ENCODE measurements at regions not wholly inside any gene's neighbourhood (a gene's known extent, or its start where the extent isn't known, plus 50 kb on each side); places are given as distances from the start of the nearest gene placed in this dataset.

DNA sequence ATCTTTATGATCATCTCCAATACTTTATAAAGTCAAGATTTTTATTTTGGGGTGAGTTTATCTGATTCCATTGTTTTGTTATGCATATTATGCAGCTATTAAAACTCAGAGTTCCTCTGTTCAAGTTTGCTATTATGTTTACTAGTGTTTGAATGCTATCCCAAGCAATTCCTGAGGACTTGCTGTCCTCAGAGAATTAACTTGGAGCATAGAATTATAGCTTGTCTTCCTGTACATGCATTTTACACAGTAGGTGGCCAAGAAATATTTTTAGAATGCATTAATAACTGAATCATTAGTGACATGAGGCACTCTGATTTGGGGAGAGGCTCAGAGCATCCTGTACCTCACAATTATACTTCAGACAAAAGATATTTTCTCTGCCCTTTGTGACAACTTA, 195.6 kb upstream of the MIR17HG start:
- no peaks in the 10 kb centered on the region for H3K9me3 Mint-ChIP-seq (ENCODE audit: low read depth)
- H3K36me3 Mint-ChIP-seq: no peaks in the 10 kb centered on the region
- no peaks in the 10 kb centered on the region for H3K4me1 Mint-ChIP-seq
- ATAC-seq: no peak
- H3K27me3 Mint-ChIP-seq: peaks cover 11% of the 10 kb centered on the region
- no peak overlapping the region for H3K27ac Mint-ChIP-seq
- H3K4me3 Mint-ChIP-seq: no peak overlapping the region
- no peak for DNase-seq
- CTCF ChIA-PET: no interaction called here

DNA sequence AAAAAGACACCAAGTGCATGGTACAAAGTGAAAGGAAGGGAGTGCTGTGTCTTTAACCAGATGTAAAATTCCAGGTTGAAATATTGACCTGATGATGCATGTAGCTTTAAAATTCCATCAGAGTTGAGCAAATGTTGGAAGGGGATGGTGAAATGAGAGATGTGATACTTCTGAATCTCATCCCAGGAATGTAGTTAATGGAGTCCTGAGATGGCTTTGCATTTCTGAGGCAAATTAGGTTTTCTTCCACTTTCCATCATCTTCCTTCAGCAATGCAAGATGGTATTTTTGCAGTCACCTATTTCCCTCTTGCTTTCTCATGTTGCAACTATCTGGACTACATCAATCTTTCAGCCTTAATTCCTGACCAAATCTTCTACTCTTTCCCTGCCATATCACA, 194.1 kb upstream of the MIR17HG start:
- peaks cover 16% of the 10 kb centered on the region for H3K27me3 Mint-ChIP-seq
- CTCF ChIA-PET: no interaction called here

DNA sequence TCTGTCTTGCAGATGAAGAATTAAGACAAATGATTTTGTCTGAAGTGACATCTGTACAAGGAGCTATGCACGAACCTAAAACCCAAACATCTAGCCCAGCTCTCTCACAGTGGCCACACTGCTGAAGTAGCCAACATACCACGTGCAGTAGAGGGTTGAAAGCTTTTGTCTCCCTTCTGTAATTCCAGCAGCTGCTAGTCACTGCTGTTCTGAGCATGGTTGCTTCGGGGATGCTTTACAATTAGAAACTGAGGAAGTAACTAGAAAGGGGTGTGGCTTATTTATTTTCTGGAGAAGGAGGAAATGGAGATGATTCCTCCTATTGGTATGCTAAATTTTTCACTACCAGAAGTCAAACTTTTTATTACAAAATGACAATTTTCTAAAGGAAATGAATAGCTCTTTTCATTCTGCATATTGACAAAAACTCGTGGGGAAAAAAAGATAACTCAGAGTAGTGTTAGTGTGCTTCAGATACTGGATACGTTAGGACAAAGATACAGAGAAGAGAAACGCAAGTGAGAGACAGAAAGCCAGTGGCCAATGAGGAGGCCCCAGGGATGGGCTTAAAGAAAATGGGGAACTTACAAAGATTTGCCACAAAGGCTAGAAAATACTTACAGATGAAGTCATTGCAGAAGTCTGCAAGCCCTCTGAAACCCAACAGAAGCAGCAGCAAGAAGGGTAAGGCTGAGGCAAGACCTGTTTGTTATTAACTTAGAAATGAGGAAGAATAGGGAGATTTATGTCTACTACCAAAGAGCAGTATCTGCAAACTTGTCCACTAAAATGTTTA, 192.7 kb upstream of the MIR17HG start:
- no peaks in the 10 kb centered on the region for H3K9me3 Mint-ChIP-seq (ENCODE audit: low read depth)
- DNase-seq (no peak), ATAC-seq (no peak)
- H3K27me3 Mint-ChIP-seq: peaks cover 26% of the 10 kb centered on the region
- no peaks in the 10 kb centered on the region for H3K36me3 Mint-ChIP-seq
- H3K4me3 Mint-ChIP-seq: no peak overlapping the region
- H3K27ac Mint-ChIP-seq: no peak overlapping the region
- CTCF ChIA-PET: no interaction called here
- no peaks in the 10 kb centered on the region for H3K4me1 Mint-ChIP-seq

More for the DNA sequence above, 194.1 kb upstream of the MIR17HG start:
- Mint-ChIP-seq H3K27ac (no peak overlapping the region), H3K4me1 (no peaks in the 10 kb centered on the region), H3K4me3 (no peak overlapping the region), H3K36me3 (no peaks in the 10 kb centered on the region), H3K9me3 (ENCODE audit: low read depth) (no peaks in the 10 kb centered on the region)
- no peak for ATAC-seq
- no peak for DNase-seq

DNA sequence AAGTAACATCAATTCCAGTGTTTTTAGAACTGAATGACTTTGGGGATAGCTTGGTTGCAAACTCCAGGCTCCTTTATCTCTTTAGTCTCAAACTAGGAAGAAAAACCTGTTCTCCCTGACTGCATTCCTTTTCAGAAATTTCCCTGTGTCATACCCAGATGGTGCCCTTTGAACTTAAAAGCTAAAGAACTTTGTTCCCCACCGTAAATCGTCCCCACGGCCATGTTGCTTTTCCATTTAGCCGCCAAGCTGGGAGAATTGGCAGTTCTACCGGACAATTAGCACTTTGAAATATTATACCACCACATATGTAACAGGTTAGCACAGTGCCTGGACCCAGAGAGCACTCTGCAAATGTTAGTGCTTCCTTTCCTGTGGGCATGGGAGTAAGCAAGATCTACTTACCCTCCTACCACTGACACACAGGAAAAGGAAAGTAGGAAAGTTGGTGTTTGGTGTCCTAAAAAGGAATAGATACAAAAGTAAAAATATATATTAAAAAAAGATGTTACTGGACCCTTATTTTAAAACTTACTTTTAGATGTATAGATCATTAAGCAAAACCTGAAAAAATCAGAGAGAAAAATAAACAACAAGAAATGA, 191.9 kb upstream of the MIR17HG start:
- CTCF ChIA-PET: no interaction called here
- no peaks in the 10 kb centered on the region for H3K9me3 Mint-ChIP-seq (ENCODE audit: low read depth)
- H3K36me3 Mint-ChIP-seq: no peaks in the 10 kb centered on the region
- ATAC-seq: no peak
- DNase-seq: no peak
- H3K27me3 Mint-ChIP-seq: peaks cover 27% of the 10 kb centered on the region
- H3K4me1 Mint-ChIP-seq: no peaks in the 10 kb centered on the region
- no peak overlapping the region for H3K4me3 Mint-ChIP-seq
- H3K27ac Mint-ChIP-seq: no peak overlapping the region

DNA sequence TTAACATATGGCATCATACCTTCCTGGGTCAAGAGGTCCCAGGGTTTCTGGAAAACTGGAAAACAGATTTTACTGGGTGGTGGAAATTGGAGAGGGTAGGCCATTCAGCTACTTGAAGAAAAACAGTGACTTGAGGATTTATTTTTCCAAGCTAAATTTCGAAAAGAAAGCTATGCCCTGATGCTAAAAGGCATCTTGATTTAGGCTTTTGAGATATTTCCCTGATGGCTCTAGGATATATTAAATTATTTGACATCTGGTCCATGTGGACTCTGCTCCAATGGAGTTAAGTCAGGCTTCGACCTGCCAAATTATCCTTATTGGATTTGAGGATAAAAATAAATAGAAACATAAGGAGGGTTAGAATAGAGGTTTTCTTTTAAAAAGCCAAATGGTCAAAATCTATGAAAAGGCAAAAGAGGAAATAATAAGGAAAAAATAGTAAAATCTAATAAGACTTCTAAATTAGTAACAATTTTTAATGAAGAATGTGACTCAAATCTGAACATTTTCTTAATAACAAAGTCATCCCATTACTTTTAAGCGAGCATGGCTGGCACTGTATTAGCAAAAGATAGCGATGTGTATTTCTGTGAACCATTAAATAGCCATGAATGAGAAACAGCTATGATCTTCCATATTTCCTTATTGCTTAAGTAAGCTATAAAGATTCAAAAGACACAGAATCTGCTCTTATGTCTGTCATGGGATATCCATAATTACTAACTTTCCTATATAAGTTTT, 190.0 kb upstream of the MIR17HG start:
- no peaks in the 10 kb centered on the region for H3K9me3 Mint-ChIP-seq (ENCODE audit: low read depth)
- no peak for DNase-seq
- H3K27me3 Mint-ChIP-seq: peaks cover 29% of the 10 kb centered on the region
- H3K4me3 Mint-ChIP-seq: no peak overlapping the region
- H3K4me1 Mint-ChIP-seq: no peaks in the 10 kb centered on the region
- CTCF ChIA-PET: no interaction called here
- H3K36me3 Mint-ChIP-seq: no peaks in the 10 kb centered on the region
- no peak for ATAC-seq
- H3K27ac Mint-ChIP-seq: no peak overlapping the region

DNA sequence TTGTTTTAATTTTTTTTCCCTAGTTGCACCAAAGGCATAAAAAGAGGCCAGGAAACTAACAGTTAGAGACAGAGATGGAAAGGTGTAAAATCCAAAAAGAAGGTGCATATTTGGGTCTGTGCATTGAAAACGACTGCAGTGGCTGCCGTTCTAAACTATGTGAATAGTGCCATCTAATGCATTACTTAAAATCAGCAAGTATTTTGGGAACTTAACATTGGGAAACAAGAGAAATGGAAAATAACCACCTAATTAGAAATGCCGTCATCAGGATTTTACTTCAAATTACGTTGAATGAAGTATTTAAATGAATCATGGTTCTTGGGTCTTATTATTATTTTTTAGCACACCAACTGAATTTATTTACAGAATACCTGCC, 189.5 kb upstream of the MIR17HG start:
- DNase-seq (no peak), ATAC-seq (no peak)
- H3K4me1 Mint-ChIP-seq: no peaks in the 10 kb centered on the region
- CTCF ChIA-PET: no interaction called here
- H3K4me3 Mint-ChIP-seq: no peak overlapping the region
- no peak overlapping the region for H3K27ac Mint-ChIP-seq
- no peaks in the 10 kb centered on the region for H3K9me3 Mint-ChIP-seq (ENCODE audit: low read depth)
- H3K27me3 Mint-ChIP-seq: peaks cover 29% of the 10 kb centered on the region
- H3K36me3 Mint-ChIP-seq: no peaks in the 10 kb centered on the region

DNA sequence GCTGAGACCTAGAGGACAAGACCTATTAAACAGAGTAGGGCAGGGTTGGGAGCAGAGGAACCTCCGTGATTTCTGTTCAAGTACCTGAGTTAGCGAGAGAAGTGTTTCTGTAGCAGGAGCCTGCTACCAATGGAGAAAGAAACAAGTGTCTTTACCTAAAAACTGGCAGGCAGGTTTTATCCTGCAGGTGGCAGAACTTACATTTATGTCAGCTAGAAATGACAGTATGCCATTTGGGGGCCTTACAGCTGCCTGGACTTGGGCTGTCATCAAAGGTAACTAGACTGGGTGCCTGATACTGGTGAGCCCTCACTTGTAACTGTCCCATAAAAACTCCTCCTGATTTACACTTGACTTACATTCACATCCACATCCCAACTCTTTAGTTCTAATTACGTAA, 185.3 kb upstream of the MIR17HG start:
- H3K36me3 Mint-ChIP-seq: no peaks in the 10 kb centered on the region
- no peaks in the 10 kb centered on the region for H3K9me3 Mint-ChIP-seq (ENCODE audit: low read depth)
- CTCF ChIA-PET: no interaction called here
- peaks cover 18% of the 10 kb centered on the region for H3K27me3 Mint-ChIP-seq
- H3K27ac Mint-ChIP-seq: no peak overlapping the region
- H3K4me3 Mint-ChIP-seq: no peak overlapping the region
- ATAC-seq (no peak), DNase-seq (no peak)
- H3K4me1 Mint-ChIP-seq: no peaks in the 10 kb centered on the region

DNA sequence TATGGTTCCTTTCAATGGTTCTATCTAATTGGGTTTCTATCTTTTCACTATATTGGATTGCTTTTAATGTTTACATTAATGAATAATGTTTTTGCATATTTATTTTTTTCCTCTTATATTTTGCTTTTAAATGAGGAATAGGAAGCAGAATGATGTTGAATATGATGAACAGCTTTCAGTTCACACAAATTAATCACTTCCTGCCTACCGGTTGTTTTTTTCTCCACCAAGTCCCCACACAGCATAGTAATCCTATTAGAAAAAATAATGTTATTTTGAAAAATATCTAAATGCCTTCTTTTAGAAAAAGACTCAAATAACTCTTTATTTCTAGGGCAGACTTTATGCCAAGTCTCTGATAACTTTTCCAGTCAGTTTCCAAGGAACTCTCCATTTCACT, 184.9 kb upstream of the MIR17HG start:
- Mint-ChIP-seq H3K27me3 (peaks cover 16% of the 10 kb centered on the region), H3K4me1 (no peaks in the 10 kb centered on the region), H3K4me3 (no peak overlapping the region), H3K9me3 (ENCODE audit: low read depth) (no peaks in the 10 kb centered on the region), H3K36me3 (no peaks in the 10 kb centered on the region), H3K27ac (no peak overlapping the region)
- CTCF ChIA-PET: no interaction called here
- DNase-seq (no peak), ATAC-seq (no peak)

DNA sequence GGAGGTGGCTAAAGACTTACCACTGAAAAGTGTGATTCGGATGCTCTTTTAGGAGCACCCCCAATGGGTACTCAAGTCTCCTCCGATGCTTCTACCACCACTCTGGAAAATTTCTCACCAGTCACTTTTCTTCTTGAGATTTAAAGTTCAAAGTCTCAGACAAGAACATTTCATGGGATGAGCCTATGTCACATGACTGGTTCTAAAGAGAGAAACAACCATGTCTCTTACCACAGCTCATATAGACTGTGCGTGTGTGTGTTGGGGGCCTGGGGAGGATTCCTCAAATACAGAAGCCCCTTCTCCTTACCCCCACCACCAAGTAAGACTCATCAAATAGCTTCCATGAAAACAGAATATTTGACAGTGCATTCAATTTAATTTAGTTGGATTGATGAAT, 181.7 kb upstream of the MIR17HG start:
- no peak overlapping the region for H3K27ac Mint-ChIP-seq
- H3K36me3 Mint-ChIP-seq: no peaks in the 10 kb centered on the region
- DNase-seq (no peak), ATAC-seq (no peak)
- no peaks in the 10 kb centered on the region for H3K4me1 Mint-ChIP-seq
- CTCF ChIA-PET: no interaction called here
- H3K9me3 Mint-ChIP-seq (ENCODE audit: low read depth): no peaks in the 10 kb centered on the region
- peaks cover 6% of the 10 kb centered on the region for H3K27me3 Mint-ChIP-seq
- H3K4me3 Mint-ChIP-seq: no peak overlapping the region

DNA sequence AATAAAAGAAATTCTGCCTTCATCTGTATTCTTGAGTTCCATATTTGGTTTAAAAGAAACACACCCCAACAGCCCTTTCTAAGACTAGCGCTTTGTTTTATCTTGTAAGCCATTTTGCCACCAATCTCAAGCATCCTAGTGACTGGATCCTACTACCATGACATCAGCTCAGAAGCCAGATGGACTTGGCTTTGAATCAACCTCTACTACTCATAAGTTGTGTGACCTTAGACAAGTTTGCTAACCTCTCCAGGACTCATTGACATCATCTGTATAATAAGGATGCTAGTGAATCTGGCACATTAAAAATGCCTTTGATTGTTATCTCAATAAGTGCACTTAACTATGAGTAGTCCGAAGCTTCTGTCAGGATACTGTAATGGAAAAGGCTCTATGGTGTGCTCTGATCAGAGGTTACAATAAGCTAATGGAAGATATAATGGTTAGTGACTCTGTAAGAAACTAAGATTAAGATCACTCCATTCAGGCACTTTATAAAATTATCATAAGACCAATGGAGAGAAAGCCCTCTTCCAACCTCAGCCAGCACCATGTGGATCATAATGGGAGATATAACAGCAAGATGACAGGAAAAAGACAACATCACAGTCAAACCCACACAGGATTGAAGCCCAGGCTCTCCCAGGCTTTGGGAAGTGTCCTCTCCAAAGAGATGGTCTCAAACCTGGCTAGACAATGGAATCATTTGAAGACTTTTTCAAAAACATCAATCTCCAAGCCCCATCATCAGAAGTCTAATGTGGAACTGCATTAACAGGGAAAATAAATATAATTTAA, 180.6 kb upstream of the MIR17HG start:
- no peaks in the 10 kb centered on the region for H3K36me3 Mint-ChIP-seq
- no peak for DNase-seq
- H3K27ac Mint-ChIP-seq: no peak overlapping the region
- H3K4me1 Mint-ChIP-seq: no peaks in the 10 kb centered on the region
- no peaks in the 10 kb centered on the region for H3K9me3 Mint-ChIP-seq (ENCODE audit: low read depth)
- H3K4me3 Mint-ChIP-seq: no peak overlapping the region
- CTCF ChIA-PET: no interaction called here
- H3K27me3 Mint-ChIP-seq: peaks cover 4% of the 10 kb centered on the region
- ATAC-seq: no peak

DNA sequence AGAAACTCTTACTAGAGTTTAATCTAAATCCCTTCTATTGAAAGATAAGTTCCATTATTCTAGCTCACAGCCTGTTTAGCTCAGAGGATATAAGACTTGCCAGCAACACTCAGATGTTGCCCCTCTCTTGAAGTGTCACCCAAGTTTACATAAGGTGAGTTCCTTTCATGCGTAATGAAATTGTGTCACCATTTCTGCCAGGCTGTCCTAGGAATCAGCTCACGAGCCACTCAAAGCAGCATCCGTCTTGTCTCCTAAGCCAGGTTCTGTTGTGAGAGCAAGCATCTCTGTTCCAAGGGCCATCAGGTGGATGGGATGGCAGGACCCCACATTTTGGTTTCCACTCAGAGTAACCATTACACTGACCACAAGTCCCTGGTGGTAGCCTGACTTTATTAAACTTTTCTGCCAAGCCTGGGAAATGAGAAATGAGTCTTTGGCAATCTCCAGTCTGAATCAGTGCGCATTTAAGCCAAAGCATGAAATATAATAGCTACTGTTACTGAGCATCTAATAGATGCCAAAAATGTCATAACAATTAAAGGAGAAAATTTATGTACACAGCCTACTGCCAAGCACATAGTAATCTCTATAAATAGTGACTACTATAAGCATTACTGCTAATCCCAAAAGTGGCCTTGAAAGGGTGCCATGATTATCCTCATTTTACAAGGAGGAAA, 179.6 kb upstream of the MIR17HG start:
- ATAC-seq (no peak), DNase-seq (no peak)
- Mint-ChIP-seq H3K27ac (no peak overlapping the region), H3K27me3 (peaks cover 4% of the 10 kb centered on the region), H3K4me3 (no peak overlapping the region), H3K9me3 (ENCODE audit: low read depth) (no peaks in the 10 kb centered on the region), H3K36me3 (no peaks in the 10 kb centered on the region), H3K4me1 (no peaks in the 10 kb centered on the region)
- CTCF ChIA-PET: no interaction called here

DNA sequence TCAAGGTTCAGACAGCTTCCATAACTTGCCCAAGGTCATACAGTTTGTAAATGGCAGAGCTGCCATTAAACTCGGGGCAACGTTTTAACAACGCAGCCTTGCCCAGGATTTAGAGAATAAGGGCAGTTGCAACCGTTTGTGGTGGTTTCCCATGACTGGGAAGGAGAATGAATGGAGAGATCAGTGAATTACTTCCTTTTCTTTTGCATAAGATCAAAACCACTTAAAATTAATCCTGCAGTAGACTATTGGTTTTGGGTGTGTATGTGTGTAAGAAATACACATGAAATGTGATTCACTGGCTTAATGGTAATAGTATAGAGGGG, 179.1 kb upstream of the MIR17HG start:
- CTCF ChIA-PET: no interaction called here

DNA sequence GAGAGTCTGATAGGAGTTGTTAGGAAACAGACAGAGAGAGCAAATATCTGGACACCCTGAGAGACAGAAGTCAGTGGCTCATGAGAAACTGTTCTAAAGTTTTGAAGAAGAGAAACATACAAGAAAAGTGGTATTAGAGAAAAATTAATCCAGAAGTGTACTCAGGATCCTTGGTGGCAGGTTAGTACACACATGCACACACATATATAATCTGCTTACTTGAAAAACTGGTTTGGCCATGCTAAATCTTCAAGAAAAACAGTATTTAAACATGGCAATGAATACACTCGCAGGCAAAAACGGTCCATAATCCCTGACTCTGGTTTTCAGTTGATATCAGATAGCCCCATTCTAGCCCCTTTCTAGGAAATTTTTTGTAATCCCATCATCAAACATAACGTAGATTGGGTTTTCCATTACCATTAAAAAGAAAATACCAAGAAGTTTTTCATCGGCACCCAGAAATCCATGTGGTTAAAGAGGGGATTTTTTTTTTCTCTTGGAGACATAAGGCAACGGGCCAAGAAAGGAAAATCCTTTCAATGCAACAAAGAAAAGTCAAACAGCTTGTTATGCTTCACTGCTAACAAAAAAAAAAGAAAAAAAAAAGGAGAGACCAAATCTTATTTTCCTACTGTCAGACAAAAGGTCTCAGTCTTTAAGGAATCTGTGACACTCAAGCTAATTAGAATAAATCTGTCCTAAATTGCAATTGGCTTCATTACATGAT, 178.0 kb upstream of the MIR17HG start:
- DNase-seq: no peak
- no peak for ATAC-seq
- no peak overlapping the region for H3K4me3 Mint-ChIP-seq
- H3K27me3 Mint-ChIP-seq: peaks cover 6% of the 10 kb centered on the region
- CTCF ChIA-PET: no interaction called here
- no peaks in the 10 kb centered on the region for H3K36me3 Mint-ChIP-seq
- H3K4me1 Mint-ChIP-seq: no peaks in the 10 kb centered on the region
- no peak overlapping the region for H3K27ac Mint-ChIP-seq
- no peaks in the 10 kb centered on the region for H3K9me3 Mint-ChIP-seq (ENCODE audit: low read depth)

More for the DNA sequence above, 179.1 kb upstream of the MIR17HG start:
- Mint-ChIP-seq H3K4me3 (no peak overlapping the region), H3K27ac (no peak overlapping the region), H3K9me3 (ENCODE audit: low read depth) (no peaks in the 10 kb centered on the region), H3K36me3 (no peaks in the 10 kb centered on the region), H3K4me1 (no peaks in the 10 kb centered on the region), H3K27me3 (peaks cover 6% of the 10 kb centered on the region)
- DNase-seq (no peak), ATAC-seq (no peak)

All from activated CD8-positive, alpha-beta memory T cell treated with anti-CD3 and anti-CD28 coated beads, Interleukin-2, amount 10 ng/mL, durations not matched to agents 7 days and 5 days (primary cell).